Uterus (tissue), 2 donors: ENCODE measurements at regions not wholly inside any gene's neighbourhood (a gene's known extent, or its start where the extent isn't known, plus 50 kb on each side); places are given as distances from the start of the nearest gene placed in this dataset.

ENCODE experiments used
- POLR2A ChIP-seq, 2 donors: fragments of 450-650 bp; IDR thresholded peaks; one replicate each; pipeline ENCODE4 v1.6.1; 2016; ENCODE audit warnings: antibody characterized with exemption in 2 of 2, mild to moderate bottlenecking in 1 of 2, moderate library complexity in 1 of 2
- TF ChIP-seq, protein P1 (sequence below), 4 experiments: fragments of 200-600 bp in 2 of 4; fragments of 450-650 bp in 2 of 4; sonication (generic) in 2 of 4; IDR thresholded peaks; one replicate each; pipeline ENCODE4 v1.5.1; 2016 to 2019; ENCODE audit warnings: antibody characterized with exemption in 4 of 4, mild to moderate bottlenecking in 2 of 4, moderate library complexity in 1 of 4

DNA sequence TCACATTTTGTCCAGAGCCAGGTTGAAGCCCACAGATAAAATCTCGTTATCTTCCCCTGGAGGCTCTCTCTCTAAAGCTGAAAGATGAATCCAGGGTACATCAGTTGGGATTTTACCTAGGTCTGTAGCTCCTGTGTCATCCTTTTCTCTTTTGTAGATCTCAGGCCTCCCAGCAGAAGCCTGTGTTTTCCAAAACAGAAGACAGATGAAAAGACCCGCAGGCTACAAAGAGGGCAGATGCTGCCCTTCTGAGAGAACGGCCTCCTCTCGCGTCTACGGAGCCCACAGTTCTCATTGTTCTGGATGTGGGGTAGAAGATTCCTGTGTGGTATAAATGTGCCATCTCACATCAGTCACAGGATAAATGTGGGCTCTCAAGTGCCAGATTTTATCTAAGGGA, 139.5 kb downstream of the SUCLG1 start:
- TF ChIP-seq, protein P1, sequence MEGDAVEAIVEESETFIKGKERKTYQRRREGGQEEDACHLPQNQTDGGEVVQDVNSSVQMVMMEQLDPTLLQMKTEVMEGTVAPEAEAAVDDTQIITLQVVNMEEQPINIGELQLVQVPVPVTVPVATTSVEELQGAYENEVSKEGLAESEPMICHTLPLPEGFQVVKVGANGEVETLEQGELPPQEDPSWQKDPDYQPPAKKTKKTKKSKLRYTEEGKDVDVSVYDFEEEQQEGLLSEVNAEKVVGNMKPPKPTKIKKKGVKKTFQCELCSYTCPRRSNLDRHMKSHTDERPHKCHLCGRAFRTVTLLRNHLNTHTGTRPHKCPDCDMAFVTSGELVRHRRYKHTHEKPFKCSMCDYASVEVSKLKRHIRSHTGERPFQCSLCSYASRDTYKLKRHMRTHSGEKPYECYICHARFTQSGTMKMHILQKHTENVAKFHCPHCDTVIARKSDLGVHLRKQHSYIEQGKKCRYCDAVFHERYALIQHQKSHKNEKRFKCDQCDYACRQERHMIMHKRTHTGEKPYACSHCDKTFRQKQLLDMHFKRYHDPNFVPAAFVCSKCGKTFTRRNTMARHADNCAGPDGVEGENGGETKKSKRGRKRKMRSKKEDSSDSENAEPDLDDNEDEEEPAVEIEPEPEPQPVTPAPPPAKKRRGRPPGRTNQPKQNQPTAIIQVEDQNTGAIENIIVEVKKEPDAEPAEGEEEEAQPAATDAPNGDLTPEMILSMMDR (IDR thresholded peaks at IDR 0.05), result no peak
- no peak for TF ChIP-seq POLR2A (IDR thresholded peaks at IDR 0.05)
